Heart left ventricle (tissue), 16 donors: ENCODE measurements at regions not wholly inside any gene's neighbourhood (a gene's known extent, or its start where the extent isn't known, plus 50 kb on each side); places are given as distances from the start of the nearest gene placed in this dataset.

Experiments used
- ATAC-seq, 4 donors: fragments of 200-7000 bp; cut with Tn5 transposase; one replicate each; pipeline ENCODE4 v1.9.1; 2020 to 2022; ENCODE audit warnings: moderate library complexity in 4 of 4, mild to moderate bottlenecking in 3 of 4, moderate number of reproducible peaks in 1 of 4
- DNase-seq, 5 donors: peaks; one replicate each; pipeline ENCODE4 v3.0.0-alpha.2; 2020
- H3K27ac ChIP-seq, 12 donors: fragments of 200-600 bp; sonication (generic) in 4 of 12; one replicate each; pipeline versions ENCODE4 v1.5.0 to v1.8.0; 2016 to 2022; ENCODE audit warnings: mild to moderate bottlenecking in 2 of 12
- H3K27me3 ChIP-seq, 9 donors: fragments of 200-600 bp; sonication (generic) in 2 of 9; one replicate each; pipeline versions ENCODE4 v1.5.1 to v1.8.0; 2016 to 2022; ENCODE audit warnings: mild to moderate bottlenecking in 3 of 9
- H3K36me3 ChIP-seq, 9 donors: fragments of 200-600 bp; sonication (generic) in 2 of 9; one replicate each; pipeline versions ENCODE4 v1.5.0 to v1.8.0; 2018 to 2022; ENCODE audit warnings: mild to moderate bottlenecking in 2 of 9
- H3K4me1 ChIP-seq, 12 donors: fragments of 200-600 bp; sonication (generic) in 4 of 12; one replicate each; pipeline versions ENCODE4 v1.5.0 to v1.8.0; 2016 to 2022; ENCODE audit warnings: mild to moderate bottlenecking in 3 of 12
- H3K4me3 ChIP-seq, 12 donors: fragments of 200-600 bp; sonication (generic) in 4 of 12; one replicate each; pipeline versions ENCODE4 v1.5.0 to v1.8.0; 2017 to 2022; ENCODE audit warnings: mild to moderate bottlenecking in 9 of 12, moderate library complexity in 4 of 12
- H3K9me3 ChIP-seq, 12 donors: fragments of 200-600 bp; sonication (generic) in 4 of 12; one replicate each; pipeline versions ENCODE4 v1.5.0 to v1.8.0; 2016 to 2022; ENCODE audit warnings: mild to moderate bottlenecking in 1 of 12
- CTCF ChIP-seq, 12 donors: fragments of 200-600 bp; sonication (generic) in 4 of 12; IDR thresholded peaks; one replicate each; pipeline versions ENCODE4 v1.5.0 to v1.8.0; 2018 to 2022; ENCODE audit warnings: antibody characterized with exemption in 12 of 12, mild to moderate bottlenecking in 5 of 12
- POLR2A ChIP-seq, 2 donors: fragments of 450-650 bp; IDR thresholded peaks; one replicate each; pipeline ENCODE4 v1.6.1; 2017; ENCODE audit warnings: antibody characterized with exemption in 2 of 2, mild to moderate bottlenecking in 2 of 2, moderate library complexity in 2 of 2
- WGBS, 4 donors: extraction: QIAGEN DNeasy Blood & Tissue Kit in 2 of 4; methylation state at CpG; one replicate each; pipeline versions ENCODE4 v1.1.5 to v1.1.7; 2013 to 2018; 5-methylcytosine and 5-hydroxymethylcytosine counted together
- intact Hi-C, 10 donors: fragments of 100-400 bp; cut with DNase I; formaldehyde crosslinking; loops; one replicate each; pipeline versions ENCODE4 v1.11.1 to v1.14.2; 2022
- donor health status: ischemic (EF 13 %, LVEDD 7.1; RV severe dilation, severe dysfunction).
- donor health status: healthy with polysubstance abuse.
- donor health status: DM: no; HTN: yes; CAD: no.
- donor health status: DM: no; HTN: no; CAD: no.
- donor health status: ischemic (EF 25% LVEDD 6.9; RV normal size, moderate dysfunction).
- donor health status: ischemic (EF 25% LVEDD 5.7; RV mildly dilated, moderate dysfunction).
- donor health status: healthy.
- donor health status: DM: yes; HTN: yes; CAD: no.
- donor health status: ischemic (EF 35%, LVEDD 5.7; RV mildly dilated, moderate dysfunction).
- donor health status: nonischemic (EF 11% LVEDD 7.7; RV severe dilation, severe dysfunction).
- donor health status: DM: yes; HTN: yes; CAD: no.
- donor health status: PGD.
- donor health status: ischemic (EF 29% LVEDD 5.4; RV normal size, mild dysfunction).
- donor health status: nonischemic (EF 23%, LVEDD 6.1; RV moderate dilation, normal function).

DNA sequence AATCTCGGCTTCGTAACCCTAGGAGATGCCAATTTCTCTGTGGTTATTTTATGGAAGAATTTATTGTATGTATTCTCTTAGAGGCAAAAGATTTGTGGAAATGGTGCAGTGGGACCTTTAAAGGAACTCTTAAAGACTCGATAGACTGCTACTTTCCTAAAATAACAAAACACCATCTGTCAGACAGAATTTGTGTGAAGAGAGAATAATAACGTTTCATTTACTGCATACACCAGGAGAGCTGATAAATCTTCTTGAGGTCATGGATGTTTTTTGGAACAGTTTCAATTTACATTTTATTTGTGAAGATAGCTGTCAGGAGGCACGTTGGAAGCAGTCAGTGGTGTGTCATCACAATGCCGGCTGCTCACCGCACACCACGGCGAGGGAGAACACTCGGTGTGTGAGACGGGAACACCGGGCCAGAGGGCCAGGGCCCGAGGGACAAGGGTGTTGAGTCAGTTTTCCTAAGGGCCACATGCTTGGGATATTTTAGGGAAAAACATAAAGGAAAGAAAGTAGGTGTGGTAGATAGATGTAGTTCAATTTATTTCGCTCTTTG is 1681.0 kb upstream of the DDX18 start:
- H3K4me1 ChIP-seq: no peaks in the 10 kb centered on the region
- TF ChIP-seq CTCF (IDR thresholded peaks at IDR 0.05) (no peak), POLR2A (IDR thresholded peaks at IDR 0.05) (no peak)
- H3K27ac ChIP-seq: no peak overlapping the region
- H3K9me3 ChIP-seq: peaks cover 0 to 5% (median 0%) of the 10 kb centered on the region in 12 donors
- no peaks in the 10 kb centered on the region for H3K27me3 ChIP-seq
- ATAC-seq: no peak
- intact Hi-C loops: no loop called here
- H3K4me3 ChIP-seq: no peak overlapping the region
- no peaks in the 10 kb centered on the region for H3K36me3 ChIP-seq
- DNase-seq: no peak
- WGBS, 4 donors: 46 to 56% (median 49%) methylated on average over 14 of the region's 14 CpGs

GRCh38 chr2:116141891-116142474 is 1672.5 kb upstream of the DDX18 start:
- Histone ChIP-seq H3K4me3 (no peak overlapping the region), H3K9me3 (peaks cover 0 to 5% (median 0%) of the 10 kb centered on the region in 12 donors), H3K36me3 (no peaks in the 10 kb centered on the region), H3K27me3 (no peaks in the 10 kb centered on the region), H3K27ac (no peak overlapping the region), H3K4me1 (no peaks in the 10 kb centered on the region)
- ATAC-seq (no peak), DNase-seq (no peak)
- TF ChIP-seq CTCF (IDR thresholded peaks at IDR 0.05) (no peak), POLR2A (IDR thresholded peaks at IDR 0.05) (no peak)
- 72 to 82% (median 78%) methylated on average over 3 of the region's 3 CpGs for WGBS, 4 donors
- intact Hi-C loops: no loop called here

DNA sequence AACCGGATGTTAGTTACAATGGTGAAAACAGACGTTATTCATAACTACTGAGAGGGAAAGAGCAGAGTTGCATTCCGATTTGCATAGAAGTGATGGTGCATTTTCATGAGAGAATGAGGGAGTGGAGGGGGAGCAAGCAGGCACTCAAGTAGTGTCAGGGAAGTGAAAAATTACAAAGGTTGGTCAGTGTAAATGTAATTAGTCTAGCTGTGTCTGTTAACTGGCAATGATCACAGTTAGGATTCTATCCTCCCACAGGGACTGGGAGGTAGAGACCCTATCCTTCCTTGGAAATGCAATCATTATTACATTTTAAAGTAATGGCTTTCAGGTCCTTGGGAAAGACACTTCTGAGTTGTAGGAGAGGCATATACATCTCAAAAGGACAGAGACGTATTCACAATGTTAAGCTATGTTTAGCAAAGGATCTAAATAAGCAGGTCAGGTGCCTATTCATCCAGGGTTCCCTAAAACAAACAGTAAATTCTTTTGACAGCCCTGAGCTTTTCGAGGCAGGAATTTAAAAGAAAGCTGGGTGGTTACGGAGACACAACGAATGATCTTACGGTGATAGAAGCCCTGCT is 1671.8 kb upstream of the DDX18 start:
- Histone ChIP-seq H3K27ac (no peak overlapping the region), H3K27me3 (no peaks in the 10 kb centered on the region), H3K4me3 (no peak overlapping the region), H3K9me3 (no peaks in the 10 kb centered on the region), H3K4me1 (no peaks in the 10 kb centered on the region), H3K36me3 (no peaks in the 10 kb centered on the region)
- ATAC-seq (no peak), DNase-seq (no peak)
- TF ChIP-seq POLR2A (IDR thresholded peaks at IDR 0.05): no peak
- TF ChIP-seq CTCF (IDR thresholded peaks at IDR 0.05): no peak
- 42 to 47% (median 44%) methylated on average over 8 of the region's 8 CpGs for WGBS, 4 donors
- intact Hi-C loops: no loop called here

GRCh38 chr2:116145031-116145430 is 1669.5 kb upstream of the DDX18 start:
- intact Hi-C loops: no loop called here
- Histone ChIP-seq H3K4me1 (no peaks in the 10 kb centered on the region), H3K4me3 (no peak overlapping the region), H3K27me3 (no peaks in the 10 kb centered on the region), H3K9me3 (no peaks in the 10 kb centered on the region), H3K36me3 (no peaks in the 10 kb centered on the region), H3K27ac (no peak overlapping the region)
- ATAC-seq (no peak), DNase-seq (no peak)
- 73 to 79% (median 73%) methylated on average over 4 of the region's 4 CpGs for WGBS, 4 donors
- TF ChIP-seq CTCF (IDR thresholded peaks at IDR 0.05) (no peak), POLR2A (IDR thresholded peaks at IDR 0.05) (no peak)
